ENCODE measurements at regions not wholly inside any gene's neighbourhood (a gene's known extent, or its start where the extent isn't known, plus 50 kb on each side); places are given as distances from the start of the nearest gene placed in this dataset.
"Not testable (repeated sequence)": the region's sequence is repeated elsewhere in the genome, so short reads cannot be mapped to it uniquely, and the experiment has no call there.

- no peaks in the 10 kb centered on the region for H3K36me3 Mint-ChIP-seq (ENCODE audit: low read depth)
- peaks cover 19% of the 10 kb centered on the region for H3K4me1 Mint-ChIP-seq (ENCODE audit: low read depth)
- CTCF ChIA-PET: interaction anchor here (0.7 kb wide), 1 partner anchor 36 kb away, joined by 3 read pairs; no protein-coding TSS in a partner anchor
- DNase-seq (no peak), ATAC-seq (no peak)
- no peaks in the 10 kb centered on the region for H3K27me3 Mint-ChIP-seq
- no peak overlapping the region for H3K27ac Mint-ChIP-seq
- H3K9me3 Mint-ChIP-seq: no peaks in the 10 kb centered on the region
- intact Hi-C loops (cut with micrococcal nuclease): no loop called here
- no peak overlapping the region for H3K4me3 Mint-ChIP-seq
- no peak for TF ChIP-seq CTCF (IDR thresholded peaks at IDR 0.05)
- POLR2A ChIA-PET: no interaction called here
These were observed 95.1 kb downstream of the ANXA2R start for GRCh38 chr5:42944989-42945388.

- Mint-ChIP-seq H3K27ac (no peak overlapping the region), H3K27me3 (no peaks in the 10 kb centered on the region), H3K4me3 (no peak overlapping the region), H3K9me3 (no peaks in the 10 kb centered on the region), H3K4me1 (ENCODE audit: low read depth) (peaks cover 12% of the 10 kb centered on the region), H3K36me3 (ENCODE audit: low read depth) (no peaks in the 10 kb centered on the region)
- intact Hi-C loops (cut with micrococcal nuclease): no loop called here
- ChIA-PET POLR2A (no interaction called here), CTCF (interaction anchor here (1.3 kb wide), 1 partner anchor 35 kb away, joined by 4 read pairs; no protein-coding TSS in a partner anchor)
- ATAC-seq: no peak
- no peak for TF ChIP-seq CTCF (IDR thresholded peaks at IDR 0.05)
- no peak for DNase-seq
These were observed 96.0 kb downstream of the ANXA2R start for GRCh38 chr5:42943931-42944631.

- no peaks in the 10 kb centered on the region for H3K36me3 Mint-ChIP-seq (ENCODE audit: low read depth)
- no peak overlapping the region for H3K4me3 Mint-ChIP-seq
- no peak for ATAC-seq
- DNase-seq: no peak
- H3K4me1 Mint-ChIP-seq (ENCODE audit: low read depth): peaks cover 4% of the 10 kb centered on the region
- intact Hi-C loops (cut with micrococcal nuclease): no loop called here
- POLR2A ChIA-PET: no interaction called here
- no peak overlapping the region for H3K27ac Mint-ChIP-seq
- TF ChIP-seq CTCF (IDR thresholded peaks at IDR 0.05): no peak
- H3K9me3 Mint-ChIP-seq: peaks cover 1% of the 10 kb centered on the region
- H3K27me3 Mint-ChIP-seq: no peaks in the 10 kb centered on the region
- CTCF ChIA-PET: no interaction called here
These were observed 99.3 kb downstream of the ANXA2R start for GRCh38 chr5:42940853-42941252.

- CTCF ChIA-PET; intact Hi-C loops (cut with micrococcal nuclease); POLR2A ChIA-PET; H3K27me3 Mint-ChIP-seq; H3K27ac Mint-ChIP-seq; H3K4me3 Mint-ChIP-seq; ATAC-seq; H3K36me3 Mint-ChIP-seq (ENCODE audit: low read depth); DNase-seq; H3K9me3 Mint-ChIP-seq; H3K4me1 Mint-ChIP-seq (ENCODE audit: low read depth): not testable (repeated sequence)
These were observed 108.1 kb downstream of the ANXA2R start for GRCh38 chr5:42932011-42932410.

GRCh38 chr5:42931451-42931850 is 108.7 kb downstream of the ANXA2R start:
- POLR2A ChIA-PET; H3K27ac Mint-ChIP-seq; intact Hi-C loops (cut with micrococcal nuclease); H3K4me3 Mint-ChIP-seq; CTCF ChIA-PET; H3K4me1 Mint-ChIP-seq (ENCODE audit: low read depth); H3K36me3 Mint-ChIP-seq (ENCODE audit: low read depth); H3K9me3 Mint-ChIP-seq; H3K27me3 Mint-ChIP-seq; DNase-seq; ATAC-seq: not testable (repeated sequence)

- Mint-ChIP-seq H3K4me3 (no peak overlapping the region), H3K27me3 (no peaks in the 10 kb centered on the region), H3K9me3 (no peaks in the 10 kb centered on the region), H3K27ac (no peak overlapping the region), H3K36me3 (ENCODE audit: low read depth) (peaks cover 2% of the 10 kb centered on the region), H3K4me1 (ENCODE audit: low read depth) (no peaks in the 10 kb centered on the region)
- ATAC-seq: peak; percentile 39
- TF ChIP-seq CTCF (IDR thresholded peaks at IDR 0.05): no peak
- POLR2A ChIA-PET: no interaction called here
- intact Hi-C loops (cut with micrococcal nuclease): no loop called here
- no peak for DNase-seq
- CTCF ChIA-PET: no interaction called here
These were observed 109.2 kb downstream of the ANXA2R start for GRCh38 chr5:42930934-42931333.
